ENCODE measurements at regions not wholly inside any gene's neighbourhood (a gene's known extent, or its start where the extent isn't known, plus 50 kb on each side); places are given as distances from the start of the nearest gene placed in this dataset.

- Mint-ChIP-seq H3K36me3 (no peaks in the 10 kb centered on the region), H3K4me1 (no peaks in the 10 kb centered on the region), H3K27me3 (no peaks in the 10 kb centered on the region), H3K9me3 (no peaks in the 10 kb centered on the region), H3K4me3 (no peak overlapping the region), H3K27ac (no peak overlapping the region)
- no peak for ATAC-seq
Measured at GRCh38 chr11:116403794-116404461, 368.9 kb downstream of the BUD13 start.

GRCh38 chr11:116400081-116400480 is 372.7 kb downstream of the BUD13 start:
- H3K36me3 Mint-ChIP-seq = no peaks in the 10 kb centered on the region
- no peak overlapping the region for H3K4me3 Mint-ChIP-seq
- H3K27ac Mint-ChIP-seq = no peak overlapping the region
- ATAC-seq = no peak
- no peaks in the 10 kb centered on the region for H3K9me3 Mint-ChIP-seq
- H3K4me1 Mint-ChIP-seq = no peaks in the 10 kb centered on the region
- no peaks in the 10 kb centered on the region for H3K27me3 Mint-ChIP-seq

- Mint-ChIP-seq H3K4me1 (no peaks in the 10 kb centered on the region), H3K9me3 (peaks cover 2% of the 10 kb centered on the region), H3K4me3 (no peak overlapping the region), H3K27ac (no peak overlapping the region), H3K27me3 (no peaks in the 10 kb centered on the region), H3K36me3 (no peaks in the 10 kb centered on the region)
- no peak for ATAC-seq
Measured at GRCh38 chr11:116397602-116398084, 375.1 kb downstream of the BUD13 start.

GRCh38 chr11:116396331-116396730 is 376.5 kb downstream of the BUD13 start:
- H3K9me3 Mint-ChIP-seq = peaks cover 2% of the 10 kb centered on the region
- H3K4me3 Mint-ChIP-seq = no peak overlapping the region
- no peaks in the 10 kb centered on the region for H3K4me1 Mint-ChIP-seq
- no peak overlapping the region for H3K27ac Mint-ChIP-seq
- ATAC-seq = no peak
- H3K27me3 Mint-ChIP-seq = no peaks in the 10 kb centered on the region
- no peaks in the 10 kb centered on the region for H3K36me3 Mint-ChIP-seq

- no peaks in the 10 kb centered on the region for H3K4me1 Mint-ChIP-seq
- peaks cover 2% of the 10 kb centered on the region for H3K9me3 Mint-ChIP-seq
- ATAC-seq = no peak
- H3K27ac Mint-ChIP-seq = no peak overlapping the region
- no peak overlapping the region for H3K4me3 Mint-ChIP-seq
- no peaks in the 10 kb centered on the region for H3K27me3 Mint-ChIP-seq
- H3K36me3 Mint-ChIP-seq = no peaks in the 10 kb centered on the region
Measured at GRCh38 chr11:116394022-116394421, 378.8 kb downstream of the BUD13 start.

- no peaks in the 10 kb centered on the region for H3K27me3 Mint-ChIP-seq
- H3K36me3 Mint-ChIP-seq = no peaks in the 10 kb centered on the region
- no peak overlapping the region for H3K4me3 Mint-ChIP-seq
- ATAC-seq = no peak
- H3K27ac Mint-ChIP-seq = no peak overlapping the region
- H3K4me1 Mint-ChIP-seq = no peaks in the 10 kb centered on the region
- H3K9me3 Mint-ChIP-seq = peaks cover 2% of the 10 kb centered on the region
Measured at GRCh38 chr11:116390963-116391362, 381.8 kb downstream of the BUD13 start.

- Mint-ChIP-seq H3K27ac (no peak overlapping the region), H3K9me3 (no peaks in the 10 kb centered on the region), H3K4me1 (no peaks in the 10 kb centered on the region), H3K36me3 (no peaks in the 10 kb centered on the region), H3K4me3 (no peak overlapping the region), H3K27me3 (no peaks in the 10 kb centered on the region)
- no peak for ATAC-seq
Measured at GRCh38 chr11:116388146-116388545, 384.6 kb downstream of the BUD13 start.

- H3K9me3 Mint-ChIP-seq = no peaks in the 10 kb centered on the region
- no peaks in the 10 kb centered on the region for H3K4me1 Mint-ChIP-seq
- H3K27ac Mint-ChIP-seq = no peak overlapping the region
- H3K4me3 Mint-ChIP-seq = no peak overlapping the region
- ATAC-seq = no peak
- H3K36me3 Mint-ChIP-seq = no peaks in the 10 kb centered on the region
- peaks cover 4% of the 10 kb centered on the region for H3K27me3 Mint-ChIP-seq
Measured at GRCh38 chr11:116387641-116388040, 385.1 kb downstream of the BUD13 start.

GRCh38 chr11:116386118-116386699 is 386.6 kb downstream of the BUD13 start:
- Mint-ChIP-seq H3K4me1 (no peaks in the 10 kb centered on the region), H3K27me3 (peaks cover 16% of the 10 kb centered on the region), H3K36me3 (no peaks in the 10 kb centered on the region), H3K4me3 (no peak overlapping the region), H3K9me3 (peaks cover 4% of the 10 kb centered on the region), H3K27ac (no peak overlapping the region)
- ATAC-seq = no peak

GRCh38 chr11:116384876-116385275 is 387.9 kb downstream of the BUD13 start:
- H3K9me3 Mint-ChIP-seq = peaks cover 4% of the 10 kb centered on the region
- no peak overlapping the region for H3K4me3 Mint-ChIP-seq
- H3K27me3 Mint-ChIP-seq = peaks cover 16% of the 10 kb centered on the region
- no peak for ATAC-seq
- H3K27ac Mint-ChIP-seq = no peak overlapping the region
- H3K36me3 Mint-ChIP-seq = no peaks in the 10 kb centered on the region
- H3K4me1 Mint-ChIP-seq = no peaks in the 10 kb centered on the region

- ATAC-seq = no peak
- peaks cover 17% of the 10 kb centered on the region for H3K27me3 Mint-ChIP-seq
- H3K4me3 Mint-ChIP-seq = no peak overlapping the region
- peaks cover 4% of the 10 kb centered on the region for H3K9me3 Mint-ChIP-seq
- H3K4me1 Mint-ChIP-seq = peaks cover 3% of the 10 kb centered on the region
- H3K36me3 Mint-ChIP-seq = no peaks in the 10 kb centered on the region
- H3K27ac Mint-ChIP-seq = no peak overlapping the region
Measured at GRCh38 chr11:116384407-116384806, 388.4 kb downstream of the BUD13 start.

- ATAC-seq = no peak
- Mint-ChIP-seq H3K27ac (no peak overlapping the region), H3K4me1 (peaks cover 9% of the 10 kb centered on the region), H3K4me3 (no peak overlapping the region), H3K36me3 (no peaks in the 10 kb centered on the region), H3K27me3 (peaks cover 23% of the 10 kb centered on the region), H3K9me3 (peaks cover 4% of the 10 kb centered on the region)
Measured at GRCh38 chr11:116379185-116379828, 393.5 kb downstream of the BUD13 start.

GRCh38 chr11:116376547-116376946 is 396.2 kb downstream of the BUD13 start:
- Mint-ChIP-seq H3K4me1 (peaks cover 9% of the 10 kb centered on the region), H3K27me3 (peaks cover 8% of the 10 kb centered on the region), H3K36me3 (no peaks in the 10 kb centered on the region), H3K27ac (no peak overlapping the region), H3K9me3 (peaks cover 3% of the 10 kb centered on the region), H3K4me3 (no peak overlapping the region)
- no peak for ATAC-seq

GRCh38 chr11:116376054-116376453 is 396.7 kb downstream of the BUD13 start:
- H3K36me3 Mint-ChIP-seq = no peaks in the 10 kb centered on the region
- H3K27ac Mint-ChIP-seq = no peak overlapping the region
- ATAC-seq = no peak
- H3K9me3 Mint-ChIP-seq = peaks cover 3% of the 10 kb centered on the region
- peaks cover 9% of the 10 kb centered on the region for H3K4me1 Mint-ChIP-seq
- peaks cover 7% of the 10 kb centered on the region for H3K27me3 Mint-ChIP-seq
- no peak overlapping the region for H3K4me3 Mint-ChIP-seq

- ATAC-seq = no peak
- Mint-ChIP-seq H3K27ac (no peak overlapping the region), H3K27me3 (peaks cover 7% of the 10 kb centered on the region), H3K9me3 (peaks cover 3% of the 10 kb centered on the region), H3K4me3 (no peak overlapping the region), H3K36me3 (no peaks in the 10 kb centered on the region), H3K4me1 (peaks cover 9% of the 10 kb centered on the region)
Measured at GRCh38 chr11:116375221-116375620, 397.6 kb downstream of the BUD13 start.

GRCh38 chr11:116374085-116374484 is 398.7 kb downstream of the BUD13 start:
- Mint-ChIP-seq H3K36me3 (no peaks in the 10 kb centered on the region), H3K27me3 (peaks cover 2% of the 10 kb centered on the region), H3K27ac (no peak overlapping the region), H3K9me3 (peaks cover 3% of the 10 kb centered on the region), H3K4me3 (no peak overlapping the region), H3K4me1 (peaks cover 3% of the 10 kb centered on the region)
- ATAC-seq = no peak
